Left renal cortex interstitium (tissue), 4 donors: ENCODE measurements at regions not wholly inside any gene's neighbourhood (a gene's known extent, or its start where the extent isn't known, plus 50 kb on each side); places are given as distances from the start of the nearest gene placed in this dataset.

Experiments
- DNase-seq, 4 donors: peaks; one replicate each; pipeline ENCODE4 v3.0.0-alpha.2; 2013; ENCODE audit warnings: low read depth in 4 of 4, low spot score in 2 of 4, missing footprints in 1 of 4

DNA sequence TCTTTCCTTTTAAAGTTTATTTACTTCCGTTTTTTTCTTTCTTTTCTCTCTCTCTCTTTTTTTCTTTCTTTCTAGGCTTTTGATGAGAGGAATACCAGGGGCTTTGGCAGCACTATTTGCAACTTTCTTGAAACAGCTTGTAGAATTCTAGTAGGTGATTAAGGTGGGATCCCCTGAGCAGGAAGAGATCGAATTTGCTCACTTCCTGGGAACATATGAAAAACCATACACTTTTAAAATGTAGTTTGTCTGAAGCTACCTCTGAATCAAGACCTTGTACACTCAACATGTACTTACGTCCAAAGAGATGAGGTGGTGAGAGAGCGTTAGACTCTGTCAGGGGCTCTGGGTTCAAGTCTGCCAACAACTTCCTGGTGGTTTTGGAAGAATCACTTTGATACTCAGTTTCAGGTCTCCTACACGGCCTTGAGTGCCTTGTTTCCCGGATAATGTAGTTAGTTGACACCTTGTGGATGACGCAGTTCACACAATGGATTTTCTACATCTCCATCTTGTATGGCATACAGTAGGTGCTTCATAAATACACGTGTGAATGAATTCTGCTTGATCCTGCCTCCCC, 229.1 kb downstream of the MYCN start:
- DNase-seq: no peak

DNA sequence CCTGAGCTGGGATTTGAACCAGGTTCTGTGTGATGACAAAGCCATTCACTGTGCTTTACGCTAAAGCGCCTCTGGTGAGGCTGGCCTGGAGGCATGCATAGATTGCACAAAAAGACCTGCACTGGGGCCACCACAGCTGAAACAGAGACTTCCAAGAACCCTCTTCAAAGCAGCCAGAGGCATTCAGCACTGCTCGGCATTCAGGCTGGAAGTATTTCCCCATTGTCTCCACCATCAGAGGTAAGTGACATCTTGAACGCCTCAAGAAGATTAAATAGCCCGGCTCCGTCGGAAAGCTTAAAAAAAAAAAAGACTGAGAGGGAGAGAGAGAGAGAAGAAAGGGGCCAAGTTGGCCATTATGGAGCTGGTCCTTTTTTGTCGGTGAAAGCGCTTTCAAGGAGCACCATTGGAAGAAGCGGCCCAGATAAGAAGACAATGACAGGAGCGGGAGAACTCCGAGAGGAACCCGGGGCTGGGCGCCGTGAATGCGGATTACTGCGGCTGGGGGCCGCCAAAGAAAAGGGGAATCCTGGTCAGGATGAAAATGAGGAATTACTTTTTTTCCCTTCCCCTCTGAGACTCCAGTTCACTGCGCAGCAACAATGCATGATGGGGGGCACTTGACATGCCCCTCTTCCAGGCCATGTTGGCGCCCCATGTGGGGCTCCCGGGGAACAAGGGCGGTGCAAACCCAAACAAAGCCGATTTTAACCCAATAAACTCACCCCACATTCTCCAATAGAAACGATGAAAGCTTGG, 228.3 kb downstream of the MYCN start:
- DNase-seq: no peak

DNA sequence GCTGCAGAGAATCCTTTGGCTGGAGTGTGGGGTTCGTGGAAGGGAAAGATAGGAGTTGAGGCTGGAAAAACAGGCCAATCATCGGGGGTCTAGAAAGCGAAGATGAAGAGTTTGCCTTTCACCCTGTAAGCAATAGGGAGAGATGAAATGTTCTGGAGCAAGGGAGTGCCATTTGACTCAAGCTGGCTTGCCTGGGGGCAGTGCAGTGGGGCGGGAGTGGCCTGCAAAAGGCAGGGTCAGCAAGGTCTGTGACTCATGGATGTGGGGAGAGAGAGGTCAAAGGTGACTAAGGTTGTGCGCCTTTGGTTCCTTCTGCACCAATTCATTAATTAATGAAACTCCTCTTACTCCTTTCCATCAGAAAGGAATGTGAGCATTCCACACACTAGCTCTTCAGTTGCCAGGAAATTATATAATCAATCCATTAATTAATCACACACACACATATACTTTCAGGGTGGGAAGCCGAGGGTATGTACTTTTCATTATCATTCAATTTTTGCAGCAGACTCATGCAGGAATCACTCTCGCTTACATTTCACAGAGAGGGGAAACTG, 227.6 kb downstream of the MYCN start:
- no peak for DNase-seq

DNA sequence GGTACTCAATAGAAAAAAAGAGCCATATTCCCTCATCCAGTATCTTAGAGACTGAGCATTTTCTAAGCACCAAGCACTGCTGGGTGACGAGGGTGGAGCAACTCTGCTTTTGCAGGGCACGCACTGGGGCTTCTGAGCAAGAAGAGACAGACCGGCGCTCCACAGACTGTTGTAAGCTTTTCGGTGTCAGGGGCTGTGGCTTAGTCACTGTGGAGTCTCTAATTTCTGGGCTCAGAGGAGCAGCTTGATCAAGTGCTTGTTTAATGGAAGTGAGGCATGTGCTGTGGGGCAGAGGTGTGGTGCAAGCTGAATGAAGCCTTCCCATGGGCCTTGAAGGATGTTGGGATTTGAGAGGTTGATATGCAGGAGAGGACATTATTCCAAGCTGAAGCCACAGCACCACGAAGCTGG, 227.1 kb downstream of the MYCN start:
- no peak for DNase-seq

DNA sequence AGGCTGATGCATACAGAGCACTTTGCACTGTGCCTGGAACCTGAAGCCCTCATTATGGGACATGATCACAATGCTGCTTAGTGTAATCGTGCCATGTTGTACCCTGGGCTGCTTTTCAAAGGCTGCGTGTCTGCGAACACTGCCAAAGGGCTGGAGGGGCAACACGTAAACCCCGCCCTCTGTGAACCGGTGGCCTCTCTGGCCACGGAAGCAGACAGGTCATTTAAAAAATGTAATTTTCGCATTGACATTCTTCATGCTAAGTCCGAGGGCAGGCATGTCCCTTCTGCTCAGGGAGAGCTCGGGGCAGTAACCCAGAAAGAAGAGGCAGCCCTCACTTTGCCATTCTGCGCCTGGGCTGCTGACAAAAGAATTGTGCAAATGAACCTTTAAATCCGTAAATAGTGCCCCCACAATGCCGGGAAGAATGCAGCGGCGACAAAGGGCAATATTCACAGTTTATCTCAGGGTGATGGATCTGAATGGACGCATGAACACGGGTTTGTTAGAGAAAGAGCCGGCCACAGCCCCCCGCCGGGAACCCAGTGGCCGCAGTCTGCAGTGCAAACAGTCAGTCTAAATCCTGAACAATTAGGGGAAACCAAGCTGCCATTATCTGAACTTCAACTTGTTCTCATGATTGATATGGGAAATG, 226.1 kb downstream of the MYCN start:
- DNase-seq: no peak

DNA sequence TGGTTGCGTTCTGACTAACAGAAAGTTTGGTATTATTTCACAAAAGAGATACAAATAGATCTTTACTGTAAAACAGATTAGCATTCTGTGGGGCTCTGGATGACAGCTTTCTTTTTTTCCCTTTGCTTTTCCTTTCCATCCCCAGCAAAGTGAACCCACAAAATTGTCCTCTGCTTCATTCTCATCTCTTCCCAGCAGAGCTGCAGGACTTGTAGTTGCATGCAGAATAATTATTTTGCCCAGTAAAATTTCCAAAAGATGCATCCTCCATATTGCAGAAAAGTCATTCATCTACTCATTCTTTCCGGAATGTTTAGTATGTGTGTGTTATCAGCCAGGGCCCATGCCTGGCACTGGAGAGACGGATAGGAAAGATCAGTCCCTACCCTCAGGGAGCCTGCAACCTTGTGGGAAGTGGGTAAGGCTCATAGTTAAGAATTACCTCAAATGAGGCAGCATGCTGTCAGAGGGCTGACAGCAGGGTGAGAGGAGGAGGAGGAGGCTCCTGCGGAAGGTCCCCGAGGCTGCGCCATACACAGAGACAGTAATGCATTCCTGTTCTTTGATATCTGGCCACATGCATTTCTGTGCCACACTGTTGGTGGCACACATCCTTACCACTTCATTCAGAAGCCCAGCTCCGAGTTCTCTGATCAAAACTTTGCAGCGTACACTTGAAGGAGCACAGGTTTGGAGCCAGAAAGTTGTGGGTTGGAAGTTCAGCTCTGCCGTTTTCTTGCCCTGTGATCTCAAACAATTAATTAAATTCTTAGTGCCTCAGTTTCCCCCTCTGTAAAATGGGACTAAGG, 225.4 kb downstream of the MYCN start:
- no peak for DNase-seq

DNA sequence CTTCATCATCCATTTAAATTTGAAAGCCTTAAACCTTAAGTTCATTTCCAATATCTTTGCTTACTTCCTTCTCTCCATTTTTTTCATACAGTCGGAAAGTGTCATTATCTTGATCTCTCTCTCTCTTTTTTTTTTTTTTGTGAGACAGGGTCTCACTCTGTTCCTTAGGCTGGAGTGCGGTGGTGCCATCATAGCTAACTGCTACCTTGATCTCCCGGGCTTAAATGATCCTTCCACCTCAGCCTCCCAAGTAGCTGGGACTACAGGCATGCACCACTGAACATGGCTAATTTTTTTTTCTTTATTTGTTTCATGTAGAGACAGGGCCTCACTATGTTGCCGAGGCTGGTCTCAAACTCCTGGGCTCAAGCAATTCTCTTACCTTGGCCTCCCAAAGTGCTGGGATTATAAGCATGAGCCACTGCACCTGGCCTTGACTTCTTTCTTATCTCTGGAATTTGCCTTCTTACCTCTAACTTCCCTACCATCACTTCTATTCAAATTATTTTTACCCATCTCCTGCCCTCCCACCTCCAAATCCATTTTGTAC, 222.2 kb downstream of the MYCN start:
- DNase-seq: no peak

DNA sequence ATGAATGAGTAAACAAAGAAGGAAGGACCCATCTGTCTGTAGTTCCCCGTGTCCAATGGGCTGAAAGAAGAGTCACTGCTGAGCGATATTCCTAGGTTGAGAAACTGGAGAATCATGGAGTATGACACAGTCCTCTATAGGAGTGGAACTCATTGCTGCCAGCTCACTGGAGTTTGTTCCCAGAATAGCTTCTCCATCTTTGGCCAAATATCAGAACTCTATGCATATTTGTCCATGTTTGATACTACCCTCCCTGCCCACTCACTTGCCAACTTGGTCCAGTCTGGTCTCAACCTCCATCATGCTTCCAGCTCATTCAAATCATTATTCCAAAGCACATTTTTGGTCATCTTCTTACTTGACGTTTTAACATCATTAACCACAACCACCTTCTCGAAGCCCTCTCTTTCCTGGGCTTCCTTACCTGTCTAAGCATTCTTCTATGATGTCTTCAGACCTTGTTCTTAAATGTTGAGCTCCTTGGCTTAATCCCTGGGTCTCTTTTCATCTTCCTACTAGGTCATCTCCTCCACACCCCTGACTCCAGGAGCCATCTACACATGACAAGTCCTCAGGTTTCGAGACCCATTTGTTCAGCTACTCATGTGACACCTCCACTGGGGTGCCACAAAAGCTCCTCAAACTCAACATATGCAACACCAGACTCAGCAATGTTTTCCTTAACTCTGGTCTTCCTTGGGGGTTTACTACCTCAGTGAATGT, 221.6 kb downstream of the MYCN start:
- DNase-seq: no peak

DNA sequence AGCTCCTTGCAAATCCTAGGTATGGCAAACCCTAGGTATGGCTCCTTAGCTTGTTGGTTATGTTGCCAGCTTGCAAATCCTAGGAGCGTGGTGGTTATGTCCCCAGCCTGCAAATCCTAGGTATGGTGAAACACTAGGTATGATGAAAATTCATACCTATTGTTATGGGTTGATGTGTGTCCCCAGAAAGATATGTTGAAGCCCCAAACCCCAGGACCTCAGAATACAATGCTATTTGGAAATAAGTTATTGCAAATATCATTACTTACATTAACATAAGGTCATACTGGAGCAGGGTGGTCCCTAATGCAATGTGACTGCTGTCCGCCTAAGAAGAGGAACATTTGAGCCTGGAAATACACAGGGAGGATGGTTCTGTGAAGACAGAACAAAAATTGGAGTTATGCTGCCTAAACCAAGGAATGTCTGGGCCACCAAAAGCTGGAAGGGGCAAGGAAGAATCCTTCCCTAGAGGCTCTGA, 220.8 kb downstream of the MYCN start:
- DNase-seq: no peak

DNA sequence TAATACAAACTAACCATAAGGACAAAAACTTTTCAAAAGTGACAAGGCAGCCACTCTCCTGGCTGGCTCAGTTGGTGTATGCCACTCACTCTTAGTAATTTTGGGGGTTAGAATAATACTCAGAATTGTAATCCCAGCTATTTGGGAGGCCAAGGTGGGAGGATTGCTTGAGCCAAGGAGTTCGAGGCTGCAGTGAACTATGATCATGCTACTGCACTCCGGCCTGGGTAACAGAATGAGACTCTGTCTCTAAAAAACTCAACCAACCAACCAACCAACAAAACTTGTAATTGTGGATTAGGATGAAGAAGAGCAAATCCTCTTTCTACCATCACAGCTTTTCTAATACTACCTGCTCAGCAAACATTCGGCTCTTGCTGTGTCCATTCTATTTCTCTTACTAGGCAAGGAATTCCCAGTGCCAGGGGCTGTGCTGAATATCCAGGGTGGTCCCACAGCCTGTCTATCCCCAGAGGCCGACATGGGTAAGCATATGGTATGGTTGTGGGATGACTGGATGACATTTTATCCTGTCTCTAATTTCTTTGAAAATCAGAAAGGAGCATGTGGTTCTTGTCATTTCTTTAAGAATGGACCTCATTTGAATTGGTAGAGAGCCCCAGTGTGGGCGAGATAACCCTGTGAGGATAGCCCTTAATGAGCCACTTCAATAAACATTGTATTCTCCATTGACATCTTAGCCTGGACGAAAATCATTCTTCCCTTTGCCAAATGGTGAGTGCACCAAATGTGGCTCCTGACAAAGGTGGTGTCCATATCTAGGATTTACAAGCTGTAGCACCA, 220.1 kb downstream of the MYCN start:
- DNase-seq: no peak

DNA sequence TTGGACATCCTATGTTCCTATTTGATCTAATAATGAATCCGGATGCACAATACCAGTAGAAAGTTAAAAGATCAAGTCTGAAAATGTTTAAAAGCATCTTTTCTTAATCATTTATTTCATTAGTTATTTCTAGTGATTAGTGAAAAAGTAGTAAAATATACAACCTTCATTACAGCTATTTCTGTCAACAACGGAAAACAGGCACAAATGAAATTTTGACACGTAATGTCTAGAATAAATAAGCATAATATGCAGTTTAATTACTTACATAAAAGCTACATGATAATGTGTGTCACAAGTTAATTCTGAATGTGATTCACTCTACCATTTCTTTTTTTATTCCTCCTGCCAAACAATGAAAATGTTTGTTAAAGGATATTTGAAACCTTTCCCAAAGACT, 216.1 kb downstream of the MYCN start:
- DNase-seq: no peak

DNA sequence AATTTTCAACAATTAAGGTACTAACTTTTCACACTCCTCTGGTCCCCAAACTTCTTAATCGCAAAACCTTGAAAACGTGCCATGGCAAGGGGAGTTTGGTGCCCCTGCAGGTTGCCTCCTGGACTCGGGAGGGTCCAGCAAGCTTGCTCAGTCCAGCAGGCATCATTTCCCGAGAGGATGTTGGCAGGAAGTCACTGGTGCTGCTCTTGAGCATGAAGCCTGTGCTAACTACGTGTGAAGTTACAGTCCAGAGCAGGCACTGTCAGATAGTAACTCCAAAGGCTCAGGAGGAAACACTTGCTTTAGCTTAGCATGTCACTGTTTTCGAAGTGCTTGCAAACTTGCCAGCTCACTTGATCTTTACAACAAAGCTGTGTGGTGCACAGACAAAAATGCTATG, 215.4 kb downstream of the MYCN start:
- DNase-seq: no peak

DNA sequence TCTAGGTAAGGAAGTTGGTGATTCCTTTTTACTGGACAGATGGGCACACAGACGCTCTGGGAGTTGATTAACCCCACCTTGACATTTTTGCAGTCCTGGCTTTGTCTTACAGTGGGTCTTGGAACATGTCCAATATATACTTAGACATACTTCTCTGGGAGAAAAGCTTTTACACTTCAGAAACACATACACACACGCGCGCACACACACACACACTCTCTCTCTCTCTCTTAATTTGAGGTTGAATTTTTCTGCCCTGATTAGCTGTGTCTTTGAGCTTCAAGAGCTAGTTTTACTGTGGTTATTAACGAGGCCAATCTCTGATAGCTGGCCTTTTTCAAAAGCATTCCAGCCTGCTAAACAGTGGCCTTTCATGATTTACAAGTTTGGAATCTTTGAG, 215.0 kb downstream of the MYCN start:
- no peak for DNase-seq

DNA sequence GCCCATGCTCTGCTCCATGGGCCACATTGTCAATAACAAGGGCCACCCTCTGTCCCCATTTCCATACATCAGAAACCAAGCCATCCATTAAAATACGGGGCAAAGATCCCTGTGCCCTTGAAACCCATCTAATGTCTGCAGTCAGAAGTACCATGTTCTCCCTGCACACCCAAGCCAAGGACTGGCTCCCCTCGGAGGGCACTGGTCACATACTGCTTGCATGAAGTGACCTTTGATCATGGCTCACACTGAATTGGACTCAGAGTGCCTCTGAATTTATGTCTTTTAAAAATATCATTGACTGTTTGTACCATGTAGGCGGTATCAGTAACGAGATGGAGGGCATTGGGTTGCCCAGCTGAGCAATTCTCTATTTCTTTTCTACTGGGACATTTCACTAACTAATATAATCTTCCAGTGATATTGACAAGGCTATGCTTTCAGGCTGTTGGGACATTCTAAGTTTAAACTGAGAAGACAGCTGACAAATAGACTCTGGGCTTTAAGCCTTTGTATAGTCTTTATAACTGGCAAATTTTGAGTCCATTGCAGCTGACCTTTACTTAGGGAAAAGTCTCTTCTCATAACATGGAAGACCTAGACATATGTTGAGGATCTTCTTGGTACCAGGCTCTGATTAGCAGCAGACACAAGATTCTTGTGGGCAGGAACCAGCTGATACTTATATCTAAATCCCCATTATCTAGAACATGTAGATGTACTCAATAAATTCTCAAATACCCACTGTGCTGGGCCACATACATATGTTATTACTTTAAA, 214.3 kb downstream of the MYCN start:
- no peak for DNase-seq

DNA sequence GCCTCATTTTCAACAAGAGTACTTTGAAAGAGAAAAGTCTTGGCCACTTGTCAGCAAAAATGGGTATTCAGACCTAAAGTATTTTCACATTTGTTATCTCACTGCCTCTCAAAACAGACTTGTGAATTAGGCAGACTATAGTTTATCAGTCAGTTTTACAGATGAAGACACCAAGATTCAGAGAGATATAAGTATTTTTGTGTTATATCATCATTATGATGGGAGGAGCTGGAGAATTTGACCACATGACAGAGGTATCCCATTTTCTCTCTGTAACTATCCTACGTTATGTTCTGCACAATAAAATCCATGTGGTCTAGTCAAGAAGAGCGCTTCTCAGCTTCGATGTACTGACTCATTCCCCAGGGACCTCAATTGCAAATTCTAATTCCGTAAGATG, 213.7 kb downstream of the MYCN start:
- no peak for DNase-seq

DNA sequence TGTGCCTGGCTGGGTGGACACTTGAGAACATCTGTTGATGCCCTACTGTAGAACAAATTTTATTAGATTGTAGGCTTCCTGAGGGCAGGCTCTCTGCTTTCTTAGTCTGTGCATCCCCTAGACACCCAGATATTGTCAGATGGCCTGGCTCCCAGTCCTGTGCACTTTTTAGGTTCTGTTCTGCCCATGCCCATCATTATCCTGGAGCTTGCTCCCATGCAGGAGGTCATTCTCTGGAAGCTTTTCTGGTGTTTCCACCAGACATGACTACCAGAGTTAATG, 213.3 kb downstream of the MYCN start:
- DNase-seq: no peak

DNA sequence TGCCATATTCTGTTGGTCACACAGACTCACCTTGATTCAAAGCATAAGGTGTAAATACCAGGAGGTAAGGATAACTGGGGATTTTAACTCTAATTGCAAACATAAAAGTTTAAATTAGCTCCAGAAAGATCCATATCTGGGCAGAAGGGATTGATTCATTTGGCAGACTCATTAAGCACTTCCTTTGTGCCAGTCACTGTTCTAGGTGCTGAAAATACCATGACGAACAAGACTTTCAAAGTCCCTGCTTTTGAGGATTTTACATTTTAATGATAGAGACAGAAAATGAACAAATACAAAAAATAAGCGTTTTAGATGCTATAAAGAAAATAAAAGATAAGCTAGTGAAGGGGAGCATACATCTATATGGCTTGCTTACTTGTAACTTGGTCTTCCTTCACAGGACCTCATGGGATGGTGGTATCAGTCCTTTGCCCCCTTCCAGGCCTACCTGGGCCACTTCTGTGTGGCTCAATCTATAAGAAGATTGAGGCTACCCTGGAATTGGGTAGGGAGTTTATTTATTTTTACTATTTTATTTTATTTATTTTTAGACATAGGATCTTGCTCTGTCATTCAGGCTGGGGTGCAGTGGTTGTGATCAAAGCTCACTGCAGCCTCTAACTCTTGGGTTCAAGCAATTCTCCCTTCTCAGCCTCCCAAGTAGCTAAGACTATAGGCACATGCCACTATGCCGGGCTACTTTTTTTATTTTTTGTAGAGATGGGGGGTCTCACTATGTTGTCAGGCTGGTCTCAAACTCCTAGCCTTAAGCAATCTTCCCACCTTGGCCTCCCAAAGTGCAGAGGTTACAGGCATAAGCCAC, 212.8 kb downstream of the MYCN start:
- no peak for DNase-seq
